Tibial artery (tissue), 4 donors: ENCODE measurements at regions not wholly inside any gene's neighbourhood (a gene's known extent, or its start where the extent isn't known, plus 50 kb on each side); places are given as distances from the start of the nearest gene placed in this dataset.

Experiments
- DNase-seq, 2 donors: peaks; one replicate each; pipeline ENCODE4 v3.0.0-alpha.2; 2019
- H3K27ac ChIP-seq, 2 donors: fragments of 200-600 bp; sonication (generic) in 1 of 2; 1 replicate in 1 of 2; 2 replicates in 1 of 2; pipeline ENCODE4 v1.5.1; 2018 to 2019; ENCODE audit warnings: mild to moderate bottlenecking in 1 of 2
- H3K27me3 ChIP-seq, 2 donors: fragments of 200-600 bp; sonication (generic) in 1 of 2; one replicate each; pipeline versions ENCODE4 v1.5.1 to v1.6.0; 2016 to 2019
- H3K36me3 ChIP-seq, 3 donors: fragments of 200-600 bp; sonication (generic) in 2 of 3; one replicate each; pipeline ENCODE4 v1.5.1; 2016 to 2019; ENCODE audit warnings: mild to moderate bottlenecking in 2 of 3
- H3K4me1 ChIP-seq, 4 donors: fragments of 200-600 bp; sonication (generic) in 2 of 4; 1 replicate in 3 of 4; 2 replicates in 1 of 4; pipeline ENCODE4 v1.5.1; 2016 to 2019
- H3K4me3 ChIP-seq, 2 donors: fragments of 200-600 bp; sonication (generic) in 1 of 2; 1 replicate in 1 of 2; 2 replicates in 1 of 2; pipeline ENCODE4 v1.5.1; 2018 to 2019; ENCODE audit warnings: mild to moderate bottlenecking in 2 of 2
- H3K9me3 ChIP-seq, 3 donors: fragments of 200-600 bp; sonication (generic) in 1 of 3; one replicate each; pipeline ENCODE4 v1.5.1; 2016 to 2019
- CTCF ChIP-seq, 2 experiments: fragments of 200-600 bp in 1 of 2; fragments of 450-650 bp in 1 of 2; IDR thresholded peaks; one replicate each; pipeline ENCODE4 v1.5.1; 2017 to 2019; ENCODE audit warnings: antibody characterized with exemption in 2 of 2, mild to moderate bottlenecking in 1 of 2, moderate library complexity in 1 of 2
- intact Hi-C: fragments of 100-400 bp; cut with DNase I; formaldehyde crosslinking; loops from one replicate; pipeline ENCODE4 v1.15.0; 2023; ENCODE audit warnings: low total_unique reads

- Histone ChIP-seq H3K9me3 (no peaks in the 10 kb centered on the region), H3K4me3 (no peak overlapping the region), H3K36me3 (no peaks in the 10 kb centered on the region), H3K27ac (no peak overlapping the region), H3K27me3 (no peaks in the 10 kb centered on the region), H3K4me1 (no peaks in the 10 kb centered on the region)
- TF ChIP-seq CTCF (IDR thresholded peaks at IDR 0.05) = no peak
- intact Hi-C loops = no loop called here
- DNase-seq = no peak
Measured at GRCh38 chr9:117815315-117815714, 111.1 kb downstream of the TLR4 start.

- no peak for TF ChIP-seq CTCF (IDR thresholded peaks at IDR 0.05)
- no peak overlapping the region for H3K4me3 ChIP-seq
- no peaks in the 10 kb centered on the region for H3K9me3 ChIP-seq
- intact Hi-C loops = no loop called here
- no peak for DNase-seq
- H3K27me3 ChIP-seq = no peaks in the 10 kb centered on the region
- H3K27ac ChIP-seq = no peak overlapping the region
- H3K36me3 ChIP-seq = no peaks in the 10 kb centered on the region
- H3K4me1 ChIP-seq = no peaks in the 10 kb centered on the region
Measured at GRCh38 chr9:117815948-117816347, 111.7 kb downstream of the TLR4 start.

GRCh38 chr9:117821954-117822353, 117.8 kb downstream of the TLR4 start:
- TF ChIP-seq CTCF (IDR thresholded peaks at IDR 0.05) = no peak

GRCh38 chr9:117823576-117823975, 119.4 kb downstream of the TLR4 start:
- no peak for TF ChIP-seq CTCF (IDR thresholded peaks at IDR 0.05)
- Histone ChIP-seq H3K4me1 (no peaks in the 10 kb centered on the region), H3K9me3 (no peaks in the 10 kb centered on the region), H3K27me3 (no peaks in the 10 kb centered on the region), H3K36me3 (no peaks in the 10 kb centered on the region), H3K4me3 (no peak overlapping the region), H3K27ac (no peak overlapping the region)
- DNase-seq = no peak
- intact Hi-C loops = no loop called here

More at GRCh38 chr9:117821954-117822353, 117.8 kb downstream of the TLR4 start:
- H3K9me3 ChIP-seq = no peaks in the 10 kb centered on the region
- H3K27ac ChIP-seq = no peak overlapping the region
- intact Hi-C loops = no loop called here
- H3K27me3 ChIP-seq = no peaks in the 10 kb centered on the region
- DNase-seq = no peak
- H3K4me3 ChIP-seq = no peak overlapping the region
- no peaks in the 10 kb centered on the region for H3K4me1 ChIP-seq
- H3K36me3 ChIP-seq = no peaks in the 10 kb centered on the region

GRCh38 chr9:117825609-117826347, 121.6 kb downstream of the TLR4 start:
- H3K27ac ChIP-seq = no peak overlapping the region
- no peak overlapping the region for H3K4me3 ChIP-seq
- TF ChIP-seq CTCF (IDR thresholded peaks at IDR 0.05) = no peak
- no peaks in the 10 kb centered on the region for H3K36me3 ChIP-seq
- H3K27me3 ChIP-seq = no peaks in the 10 kb centered on the region
- DNase-seq = no peak
- no peaks in the 10 kb centered on the region for H3K9me3 ChIP-seq
- intact Hi-C loops = no loop called here
- no peaks in the 10 kb centered on the region for H3K4me1 ChIP-seq
